Thyroid gland (tissue), 4 donors: ENCODE measurements at regions not wholly inside any gene's neighbourhood (a gene's known extent, or its start where the extent isn't known, plus 50 kb on each side); places are given as distances from the start of the nearest gene placed in this dataset.
"Not testable (repeated sequence)": the region's sequence is repeated elsewhere in the genome, so short reads cannot be mapped to it uniquely, and the experiment has no call there.

Source experiments
- DNase-seq, 2 donors: peaks; one replicate each; pipeline ENCODE4 v3.0.0-alpha.2; 2019
- H3K27ac ChIP-seq, 3 donors: fragments of 200-600 bp; sonication (generic); 1 replicate in 2 of 3; 2 replicates in 1 of 3; pipeline ENCODE4 v1.5.1; 2016 to 2019; ENCODE audit warnings: mild to moderate bottlenecking in 1 of 3, moderate library complexity in 1 of 3
- H3K27me3 ChIP-seq: fragments of 200-600 bp; sonication (generic); one replicate; pipeline ENCODE4 v1.5.1; 2019
- H3K36me3 ChIP-seq, 2 donors: fragments of 200-600 bp; sonication (generic); one replicate each; pipeline ENCODE4 v1.5.1; 2016 to 2019
- H3K4me1 ChIP-seq, 2 donors: fragments of 200-600 bp; sonication (generic); one replicate each; pipeline ENCODE4 v1.5.1; 2017 to 2019
- H3K4me3 ChIP-seq, 3 donors: fragments of 200-600 bp; sonication (generic); replicated peaks in 1 of 3; 1 replicate in 2 of 3; 2 replicates in 1 of 3; pipeline ENCODE4 v1.5.1; 2016; ENCODE audit warnings: mild to moderate bottlenecking in 1 of 3
- H3K9me3 ChIP-seq: fragments of 200-600 bp; sonication (generic); one replicate; pipeline ENCODE4 v1.5.1; 2017
- POLR2A ChIP-seq, 2 donors: fragments of 450-650 bp; IDR thresholded peaks; one replicate each; pipeline ENCODE4 v1.6.1; 2017; ENCODE audit warnings: antibody characterized with exemption in 2 of 2, mild to moderate bottlenecking in 2 of 2, moderate library complexity in 1 of 2
- WGBS, 2 donors: methylation state at CpG; one replicate each; pipeline ENCODE4 v1.1.5; 2017; 5-methylcytosine and 5-hydroxymethylcytosine counted together
- intact Hi-C: fragments of 100-400 bp; cut with DNase I; formaldehyde crosslinking; loops from one replicate; pipeline ENCODE4 v1.15.1; 2023
- TF ChIP-seq, protein P1 (sequence below), 6 experiments: fragments of 200-600 bp in 3 of 6; fragments of 450-650 bp in 3 of 6; sonication (generic) in 3 of 6; IDR thresholded peaks; one replicate each; pipeline ENCODE4 v1.5.1; 2016 to 2019; ENCODE audit warnings: antibody characterized with exemption in 6 of 6, mild to moderate bottlenecking in 2 of 6, inconsistent platforms in 1 of 6, moderate library complexity in 1 of 6

DNA sequence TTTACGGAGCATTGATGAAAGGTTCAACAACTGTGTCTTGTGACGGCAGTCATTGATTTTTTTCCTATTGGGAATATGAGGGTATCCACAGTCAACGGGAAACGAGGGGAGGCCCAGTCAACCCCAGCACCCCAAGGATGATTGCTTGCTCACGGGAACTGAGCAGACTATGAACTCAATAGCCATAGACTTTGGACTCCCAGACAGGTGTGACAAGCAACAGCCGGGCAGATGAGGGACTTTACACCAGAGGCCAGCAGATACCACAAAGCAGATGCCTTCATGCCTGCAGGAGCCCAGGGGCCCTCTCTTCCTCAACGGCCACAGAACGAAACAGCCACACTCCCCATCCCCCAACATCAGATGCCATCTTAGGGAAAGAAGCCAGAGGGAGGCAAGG is 80.3 kb upstream of the FLT1 start:
- TF ChIP-seq POLR2A (IDR thresholded peaks at IDR 0.05), result no peak
- TF ChIP-seq, protein P1, sequence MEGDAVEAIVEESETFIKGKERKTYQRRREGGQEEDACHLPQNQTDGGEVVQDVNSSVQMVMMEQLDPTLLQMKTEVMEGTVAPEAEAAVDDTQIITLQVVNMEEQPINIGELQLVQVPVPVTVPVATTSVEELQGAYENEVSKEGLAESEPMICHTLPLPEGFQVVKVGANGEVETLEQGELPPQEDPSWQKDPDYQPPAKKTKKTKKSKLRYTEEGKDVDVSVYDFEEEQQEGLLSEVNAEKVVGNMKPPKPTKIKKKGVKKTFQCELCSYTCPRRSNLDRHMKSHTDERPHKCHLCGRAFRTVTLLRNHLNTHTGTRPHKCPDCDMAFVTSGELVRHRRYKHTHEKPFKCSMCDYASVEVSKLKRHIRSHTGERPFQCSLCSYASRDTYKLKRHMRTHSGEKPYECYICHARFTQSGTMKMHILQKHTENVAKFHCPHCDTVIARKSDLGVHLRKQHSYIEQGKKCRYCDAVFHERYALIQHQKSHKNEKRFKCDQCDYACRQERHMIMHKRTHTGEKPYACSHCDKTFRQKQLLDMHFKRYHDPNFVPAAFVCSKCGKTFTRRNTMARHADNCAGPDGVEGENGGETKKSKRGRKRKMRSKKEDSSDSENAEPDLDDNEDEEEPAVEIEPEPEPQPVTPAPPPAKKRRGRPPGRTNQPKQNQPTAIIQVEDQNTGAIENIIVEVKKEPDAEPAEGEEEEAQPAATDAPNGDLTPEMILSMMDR (IDR thresholded peaks at IDR 0.05), result no peak
- H3K4me3 ChIP-seq, result no peak overlapping the region
- no peak overlapping the region for H3K27ac ChIP-seq
- no peak for DNase-seq
- no peaks in the 10 kb centered on the region for H3K36me3 ChIP-seq
- no peaks in the 10 kb centered on the region for H3K9me3 ChIP-seq
- WGBS, 2 donors, result 72 to 92% methylated on average over 8 of the region's 8 CpGs
- H3K27me3 ChIP-seq, result no peaks in the 10 kb centered on the region
- H3K4me1 ChIP-seq, result peaks cover 10 to 13% of the 10 kb centered on the region in 2 donors
- intact Hi-C loops, result no loop called here

DNA sequence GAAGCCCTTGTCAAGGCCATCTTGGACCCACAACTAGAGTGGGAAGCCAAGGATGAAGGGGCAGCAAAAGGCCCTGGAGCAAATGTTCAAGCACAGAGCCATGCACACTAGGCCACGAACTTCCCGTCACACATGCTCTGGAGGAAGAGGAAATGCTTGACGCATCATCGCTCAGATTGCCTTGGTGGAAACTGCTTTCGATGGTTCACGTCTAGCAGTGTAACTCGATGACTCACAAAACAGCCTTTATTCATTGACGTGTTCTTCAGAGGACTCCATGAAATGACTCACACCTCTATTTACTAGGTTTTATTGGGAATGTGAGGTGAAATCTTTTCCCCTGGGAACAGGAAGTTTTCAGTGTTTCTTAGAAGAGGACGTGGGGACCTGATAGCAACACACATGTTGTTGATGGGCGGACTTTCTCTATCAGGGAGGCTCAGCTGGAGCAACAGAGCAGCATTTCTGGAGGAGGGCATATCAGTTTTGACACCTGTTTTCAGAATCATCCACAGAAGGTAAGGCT is 79.8 kb upstream of the FLT1 start:
- Histone ChIP-seq H3K9me3 (no peaks in the 10 kb centered on the region), H3K27me3 (no peaks in the 10 kb centered on the region), H3K27ac (no peak overlapping the region), H3K4me1 (peaks cover 6 to 8% of the 10 kb centered on the region in 2 donors), H3K4me3 (no peak overlapping the region), H3K36me3 (no peaks in the 10 kb centered on the region)
- intact Hi-C loops, result no loop called here
- WGBS, 2 donors, result 76 to 78% methylated on average over 10 of the region's 10 CpGs
- DNase-seq, result no peak
- TF ChIP-seq, protein P1 (IDR thresholded peaks at IDR 0.05), result no peak
- no peak for TF ChIP-seq POLR2A (IDR thresholded peaks at IDR 0.05)

DNA sequence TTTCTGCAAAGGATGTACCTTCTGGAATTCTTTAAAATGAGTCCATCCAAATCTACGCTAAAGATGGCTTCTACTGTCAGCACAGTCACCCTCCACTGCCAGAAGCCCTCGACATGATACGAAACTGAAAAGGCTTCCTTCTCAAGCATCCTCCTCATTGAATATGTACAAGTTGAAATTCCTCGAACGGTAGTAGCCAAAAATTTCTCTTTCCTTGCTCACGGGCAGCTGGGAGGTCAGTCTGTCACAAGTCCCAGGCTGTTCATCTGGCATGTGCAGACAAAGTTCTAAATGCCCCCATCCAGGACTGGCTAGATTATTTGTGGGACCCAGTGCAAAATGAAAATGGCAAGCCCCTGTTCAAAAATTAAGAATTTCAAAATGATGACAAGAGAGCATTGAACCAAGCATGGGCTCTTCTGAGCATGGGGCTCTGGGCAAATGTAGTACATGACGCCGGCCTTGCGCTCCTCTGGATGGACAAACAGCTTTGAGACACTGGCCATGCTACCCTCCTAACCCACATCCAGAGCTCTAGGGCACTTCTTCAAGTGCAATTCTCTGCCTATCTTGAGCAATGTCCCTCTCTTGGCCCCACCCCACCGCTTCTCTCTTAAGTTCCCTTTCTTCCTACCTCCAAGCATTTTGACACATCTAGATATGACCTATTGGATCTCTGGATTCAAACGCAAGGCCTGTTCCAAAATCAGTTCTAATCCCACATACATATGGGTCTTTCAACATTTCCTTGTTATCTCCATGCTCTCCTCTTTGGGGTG is 78.9 kb upstream of the FLT1 start:
- no peaks in the 10 kb centered on the region for H3K27me3 ChIP-seq
- no peak overlapping the region for H3K4me3 ChIP-seq
- 84% methylated on average over 11 of the region's 11 CpGs for WGBS, 2 donors
- H3K4me1 ChIP-seq, result peaks cover under 1 to 2% of the 10 kb centered on the region in 2 donors
- no peaks in the 10 kb centered on the region for H3K9me3 ChIP-seq
- DNase-seq, result no peak
- H3K36me3 ChIP-seq, result no peaks in the 10 kb centered on the region
- no peak overlapping the region for H3K27ac ChIP-seq
- TF ChIP-seq, protein P1 (IDR thresholded peaks at IDR 0.05), result no peak
- intact Hi-C loops, result no loop called here

DNA sequence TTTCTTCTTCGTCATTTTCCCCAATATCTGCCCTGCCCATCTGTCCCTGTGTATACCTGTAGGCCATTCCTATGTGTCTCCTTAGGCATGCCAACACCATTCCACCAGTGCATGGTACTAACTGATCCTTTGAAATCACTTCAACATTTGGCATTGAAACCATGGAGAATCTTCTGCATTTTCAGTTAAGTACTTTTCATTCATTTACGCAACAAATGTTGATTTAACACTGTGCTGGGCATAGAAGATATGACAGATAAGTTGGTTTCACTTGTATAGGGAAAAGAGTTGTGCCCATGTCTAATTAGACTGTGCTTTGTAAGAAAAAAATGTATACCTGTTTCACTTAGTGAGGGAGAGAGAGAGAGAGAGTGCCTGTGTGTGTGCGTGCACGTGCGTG is 77.9 kb upstream of the FLT1 start:
- intact Hi-C loops, result no loop called here
- Histone ChIP-seq H3K9me3 (no peaks in the 10 kb centered on the region), H3K4me3 (no peak overlapping the region), H3K4me1 (peaks cover 7 to 9% of the 10 kb centered on the region in 2 donors), H3K27ac (no peak overlapping the region), H3K27me3 (no peaks in the 10 kb centered on the region), H3K36me3 (no peaks in the 10 kb centered on the region)
- TF ChIP-seq, protein P1 (IDR thresholded peaks at IDR 0.05), result no peak
- 97% methylated on average over 5 of the region's 5 CpGs for WGBS, 2 donors
- DNase-seq, result no peak

DNA sequence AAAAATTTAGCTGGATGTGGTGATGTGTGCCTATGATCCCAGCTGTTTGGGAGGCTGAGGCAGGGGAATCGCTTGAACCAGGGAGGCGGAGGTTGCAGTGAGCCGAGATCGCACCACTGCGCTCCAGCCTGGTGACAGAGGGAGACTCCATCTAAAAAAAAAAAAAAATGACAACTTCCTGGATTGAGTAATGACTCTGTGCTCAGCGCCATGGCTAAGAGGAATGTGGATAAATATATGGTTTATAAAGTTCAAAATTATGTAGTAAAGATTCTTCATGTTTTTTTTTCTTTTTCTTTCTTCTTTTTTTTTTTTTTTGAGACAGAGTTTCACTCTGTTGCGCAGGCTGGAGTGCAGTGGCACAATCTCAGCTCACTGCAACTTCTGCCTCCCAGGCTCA is 75.4 kb upstream of the FLT1 start:
- H3K27ac ChIP-seq, DNase-seq, intact Hi-C loops, H3K9me3 ChIP-seq, H3K27me3 ChIP-seq, H3K36me3 ChIP-seq, H3K4me3 ChIP-seq: not testable (repeated sequence)
- peaks cover 22 to 27% of the 10 kb centered on the region in 2 donors for H3K4me1 ChIP-seq
- 86 to 91% methylated on average over 7 of the region's 7 CpGs for WGBS, 2 donors
